Left hindlimb (tissue), 1 donor: ENCODE measurements at regions not wholly inside any gene's neighbourhood (a gene's known extent, or its start where the extent isn't known, plus 50 kb on each side); places are given as distances from the start of the nearest gene placed in this dataset.
"Not testable (repeated sequence)": the region's sequence is repeated elsewhere in the genome, so short reads cannot be mapped to it uniquely, and the experiment has no call there.

ENCODE experiments used
- DNase-seq: peaks from one replicate; pipeline ENCODE4 v3.0.0-alpha.2; 2018

- DNase-seq: no peak
Observed at GRCh38 chr13:62162860-62163259, 747.2 kb upstream of the PCDH20 start.

- no peak for DNase-seq
Observed at GRCh38 chr13:62158520-62158919, 742.9 kb upstream of the PCDH20 start.

GRCh38 chr13:62151724-62152123 lies 736.1 kb upstream of the PCDH20 start:
- DNase-seq: not testable (repeated sequence)

- DNase-seq: no peak
Observed at GRCh38 chr13:62142048-62142447, 726.4 kb upstream of the PCDH20 start.

GRCh38 chr13:62139597-62139996 lies 723.9 kb upstream of the PCDH20 start:
- DNase-seq: no peak

- DNase-seq: no peak
Observed at GRCh38 chr13:62137629-62138405, 722.2 kb upstream of the PCDH20 start.

GRCh38 chr13:62131604-62132003 lies 716.0 kb upstream of the PCDH20 start:
- DNase-seq: no peak

- DNase-seq: no peak
Observed at GRCh38 chr13:62130062-62130970, 714.7 kb upstream of the PCDH20 start.

GRCh38 chr13:62129000-62129551 lies 713.4 kb upstream of the PCDH20 start:
- no peak for DNase-seq

- no peak for DNase-seq
Observed at GRCh38 chr13:62126400-62126799, 710.8 kb upstream of the PCDH20 start.

- no peak for DNase-seq
Observed at GRCh38 chr13:62125451-62125850, 709.8 kb upstream of the PCDH20 start.

GRCh38 chr13:62123409-62123808 lies 707.8 kb upstream of the PCDH20 start:
- DNase-seq: no peak

- DNase-seq: no peak
Observed at GRCh38 chr13:62122434-62122833, 706.8 kb upstream of the PCDH20 start.

GRCh38 chr13:62119739-62120700 lies 704.4 kb upstream of the PCDH20 start:
- DNase-seq: no peak

- DNase-seq: no peak
Observed at GRCh38 chr13:62115831-62116230, 700.2 kb upstream of the PCDH20 start.

- no peak for DNase-seq
Observed at GRCh38 chr13:62113179-62113578, 697.5 kb upstream of the PCDH20 start.

- no peak for DNase-seq
Observed at GRCh38 chr13:62110079-62110478, 694.4 kb upstream of the PCDH20 start.

GRCh38 chr13:62104136-62104535 lies 688.5 kb upstream of the PCDH20 start:
- DNase-seq: not testable (repeated sequence)

GRCh38 chr13:62096652-62097051 lies 681.0 kb upstream of the PCDH20 start:
- DNase-seq: no peak

- no peak for DNase-seq
Observed at GRCh38 chr13:62094932-62095331, 679.3 kb upstream of the PCDH20 start.

- no peak for DNase-seq
Observed at GRCh38 chr13:62093984-62094780, 678.5 kb upstream of the PCDH20 start.

- DNase-seq: no peak
Observed at GRCh38 chr13:62092949-62093348, 677.3 kb upstream of the PCDH20 start.
